ENCODE measurements at regions not wholly inside any gene's neighbourhood (a gene's known extent, or its start where the extent isn't known, plus 50 kb on each side); places are given as distances from the start of the nearest gene placed in this dataset.

DNA sequence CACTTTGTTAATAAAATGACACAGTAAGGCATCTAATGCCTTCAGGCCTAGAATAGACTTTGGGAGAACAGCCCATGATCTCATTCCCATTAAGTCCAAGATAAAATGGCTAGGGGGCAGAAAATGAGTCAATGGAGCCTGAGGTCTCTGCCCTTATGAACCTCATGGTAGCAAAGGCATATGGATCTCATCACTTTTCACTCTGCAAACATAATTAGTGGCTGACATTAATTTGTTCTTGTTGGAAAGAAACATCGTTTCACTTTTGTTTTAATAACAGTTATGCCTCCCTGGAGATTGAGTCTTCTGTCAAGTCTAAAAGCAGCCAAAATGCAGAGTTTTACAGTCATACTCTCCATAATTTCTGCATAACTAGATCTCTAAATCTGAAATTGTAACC, 111.8 kb upstream of the API5 start:
- intact Hi-C loops (cut with DNase I), result no loop called here
- ATAC-seq (no peak), DNase-seq (no peak)

GRCh38 chr11:43212279-43212678, 99.5 kb upstream of the API5 start:
- no peak for ATAC-seq
- DNase-seq, result no peak
- intact Hi-C loops (cut with DNase I), result no loop called here

DNA sequence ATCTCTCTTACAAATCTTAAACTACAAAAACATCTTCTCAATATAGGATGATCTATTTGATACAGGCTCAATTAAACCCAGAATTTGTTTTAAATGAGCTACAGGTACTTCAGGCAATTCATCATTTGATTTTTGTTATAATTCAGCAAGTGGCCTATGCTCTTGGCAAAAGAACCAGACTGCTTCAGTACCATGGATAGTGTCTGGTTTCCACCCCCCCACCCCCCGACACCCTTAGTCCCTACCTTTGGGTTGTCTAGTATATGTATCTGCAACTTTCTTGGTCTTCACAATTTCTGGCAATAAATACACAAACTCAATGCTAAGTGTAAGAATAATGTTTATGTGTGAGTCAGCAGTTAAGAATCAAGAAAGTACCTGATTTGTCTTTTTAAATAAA, 97.3 kb upstream of the API5 start:
- intact Hi-C loops (cut with DNase I), result no loop called here
- no peak for ATAC-seq
- no peak for DNase-seq

DNA sequence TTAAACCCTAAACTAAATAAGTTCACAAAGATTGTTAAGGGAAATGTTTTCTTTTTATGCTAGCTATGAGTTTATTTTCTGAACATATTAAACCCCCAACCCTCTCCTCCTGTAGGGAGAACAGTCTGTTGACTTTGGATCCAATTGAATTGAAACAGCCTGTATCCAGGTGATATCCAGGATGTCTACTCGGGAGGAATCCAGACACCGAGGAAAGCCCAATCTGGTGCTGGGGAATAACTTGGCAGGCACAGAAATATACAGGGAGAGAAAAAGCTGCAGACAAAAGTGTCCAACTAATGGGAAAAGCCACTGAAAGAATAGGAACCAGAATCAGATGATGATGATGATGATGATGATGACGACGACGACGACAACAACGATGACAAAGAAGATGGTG, 93.9 kb upstream of the API5 start:
- DNase-seq, result no peak
- intact Hi-C loops (cut with DNase I), result no loop called here
- no peak for ATAC-seq

DNA sequence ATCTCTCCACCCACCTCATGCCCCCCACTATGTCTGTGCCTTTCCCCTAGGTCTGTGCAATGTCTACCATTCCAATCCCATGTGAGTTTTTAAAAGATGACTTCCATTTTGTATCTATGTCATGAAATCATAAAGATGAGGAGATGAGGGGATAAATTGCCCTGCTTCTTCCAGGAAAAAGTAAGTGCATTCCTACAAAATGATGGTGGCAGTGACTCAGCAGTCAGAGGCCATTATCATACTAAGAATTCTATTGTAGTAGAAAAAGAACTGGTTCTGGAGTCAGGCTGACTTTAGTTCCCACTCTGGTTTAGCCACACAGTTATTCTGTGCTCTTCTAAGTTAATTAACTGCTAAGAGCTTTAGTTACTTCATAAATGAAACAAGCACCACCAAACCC, 89.6 kb upstream of the API5 start:
- intact Hi-C loops (cut with DNase I), result no loop called here
- ATAC-seq, result no peak
- no peak for DNase-seq

GRCh38 chr11:43223026-43223425, 88.8 kb upstream of the API5 start:
- ATAC-seq (no peak), DNase-seq (no peak)
- intact Hi-C loops (cut with DNase I), result no loop called here

- no peak for ATAC-seq
- DNase-seq, result no peak
- intact Hi-C loops (cut with DNase I), result no loop called here
These were observed 76.9 kb upstream of the API5 start for GRCh38 chr11:43234881-43235280.

DNA sequence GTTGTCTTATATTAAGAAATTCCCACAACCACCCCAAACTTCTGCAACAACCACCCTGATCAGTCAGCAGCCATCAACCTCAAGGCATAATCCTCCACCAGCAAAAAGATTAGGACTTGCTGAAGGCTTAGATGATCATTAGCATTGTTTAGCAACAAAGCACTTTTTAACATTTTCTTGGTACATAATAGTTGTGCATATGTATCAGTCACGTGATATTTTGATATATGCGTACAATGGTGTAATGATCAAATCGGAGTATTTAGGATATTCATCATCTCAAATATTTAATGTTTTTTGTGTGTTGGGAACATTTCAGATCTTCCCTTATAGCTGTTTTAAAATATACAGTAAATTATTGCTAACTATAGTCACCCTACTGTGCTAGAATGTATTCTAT, 73.5 kb upstream of the API5 start:
- intact Hi-C loops (cut with DNase I), result no loop called here
- no peak for ATAC-seq
- DNase-seq, result no peak

DNA sequence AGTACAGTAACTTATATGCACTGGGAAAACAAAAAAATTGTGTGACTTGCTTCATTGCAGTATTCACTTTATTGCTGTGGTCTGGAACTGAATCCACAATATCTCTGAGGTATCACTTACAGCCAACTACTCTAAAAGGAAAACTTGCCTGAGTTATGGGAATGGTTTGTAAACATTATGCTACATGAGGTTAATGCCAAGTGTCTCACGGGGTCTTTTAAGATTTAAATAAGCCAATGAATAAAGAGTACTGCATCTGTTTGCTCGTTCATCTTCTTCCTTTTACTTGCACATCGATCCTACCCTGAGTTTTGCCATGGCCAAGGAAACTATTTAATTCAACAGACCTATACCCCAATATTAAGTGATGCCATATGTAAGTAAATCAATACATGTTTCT, 72.0 kb upstream of the API5 start:
- ATAC-seq, result no peak
- DNase-seq, result no peak
- intact Hi-C loops (cut with DNase I), result no loop called here

GRCh38 chr11:43242401-43242800, 69.4 kb upstream of the API5 start:
- DNase-seq, result no peak
- ATAC-seq, result no peak
- intact Hi-C loops (cut with DNase I), result no loop called here

DNA sequence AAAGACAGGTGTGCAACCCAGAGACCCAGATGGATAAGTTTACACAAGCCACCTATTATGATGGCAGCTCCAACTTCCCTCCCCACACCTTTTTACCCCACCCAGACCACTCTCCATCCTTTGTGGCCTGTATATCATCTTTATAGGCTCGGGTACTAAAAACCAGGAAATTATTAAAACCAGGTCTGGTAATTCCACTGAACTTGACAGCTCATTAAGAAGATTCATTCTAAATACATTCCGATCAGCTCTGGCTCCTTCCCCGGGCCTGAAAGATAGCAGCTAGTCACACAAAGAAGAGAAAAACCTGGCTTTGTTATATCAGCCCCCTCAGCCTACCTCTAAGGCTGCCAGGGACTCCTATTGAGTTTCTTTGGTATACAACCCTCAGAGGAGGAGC, 67.9 kb upstream of the API5 start:
- intact Hi-C loops (cut with DNase I), result no loop called here
- ATAC-seq, result no peak
- DNase-seq, result no peak

GRCh38 chr11:43245466-43245865, 66.3 kb upstream of the API5 start:
- intact Hi-C loops (cut with DNase I), result no loop called here
- no peak for ATAC-seq
- no peak for DNase-seq

- ATAC-seq, result no peak
- intact Hi-C loops (cut with DNase I), result no loop called here
- DNase-seq, result no peak
These were observed 61.5 kb upstream of the API5 start for GRCh38 chr11:43250309-43250708.

DNA sequence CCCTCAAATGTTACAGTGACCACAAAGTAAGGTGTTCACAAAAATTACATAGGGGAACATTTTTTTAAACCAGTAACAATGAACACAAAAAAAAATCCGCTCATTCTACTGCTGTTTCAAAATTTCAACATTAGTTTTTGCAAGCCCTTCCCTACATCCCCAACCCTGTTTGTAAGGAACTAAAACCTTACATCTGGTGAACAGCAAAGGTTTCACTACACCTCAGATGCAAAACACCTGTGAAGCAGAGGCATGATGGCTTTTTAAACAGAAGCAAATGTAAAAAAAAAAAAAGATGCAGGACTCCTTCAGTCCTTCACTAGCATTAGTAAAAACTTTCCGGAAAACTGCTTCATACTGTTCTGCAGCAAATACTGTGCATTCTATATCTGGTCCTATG, 50.0 kb upstream of the API5 start:
- DNase-seq, result no peak
- intact Hi-C loops (cut with DNase I), result no loop called here
- ATAC-seq, result no peak

Measured in left cardiac atrium (tissue), 4 donors.